HepG2 (cell line): ENCODE measurements at regions not wholly inside any gene's neighbourhood (a gene's known extent, or its start where the extent isn't known, plus 50 kb on each side); places are given as distances from the start of the nearest gene placed in this dataset.
"Not testable (repeated sequence)": the region's sequence is repeated elsewhere in the genome, so short reads cannot be mapped to it uniquely, and the experiment has no call there.

Source experiments
- ATAC-seq: fragments of 200-7000 bp; cut with Tn5 transposase; 3 replicates; pipeline ENCODE4 v1.9.1; 2020; ENCODE audit warnings: mild to moderate bottlenecking, moderate library complexity
- BruUV-seq: library from RNA; stranded (reverse); fragments of 400-500 nt; replicated peaks from 2 replicates; lab custom pipeline; 2021; lab: Mats Ljungman, UMichigan
- CTCF ChIA-PET: fragments of 300-600 bp; formaldehyde crosslinking; extraction: SDS; loops from one replicate; lab custom pipeline; 2021; ENCODE audit warnings: low total read pairs, inconsistent platforms, low intra/inter-chr PET ratio; lab: Yijun Ruan, JAX
- POLR2A ChIA-PET: fragments of 350-600 bp; sonication (Branson Sonifier 250); formaldehyde crosslinking; loops from one replicate; lab custom pipeline; 2020; ENCODE audit warnings: antibody characterized with exemption, inconsistent platforms; lab: Yijun Ruan, JAX
- DNase-seq: peaks from one replicate; pipeline ENCODE4 v3.0.0-alpha.2; 2015; ENCODE audit warnings: low spot score
- FAIRE-seq: peaks from 3 replicates; lab custom pipeline; 2011; peaks lifted over from hg19 to GRCh38; lab: Jason Lieb, UNC
- H2AFZ ChIP-seq: one replicate; pipeline ENCODE4 v1.6.1; 2011; ENCODE audit warnings: low read length, inconsistent platforms
- H3K27ac ChIP-seq: fragments of 300-600 bp; 3 replicates; pipeline ENCODE4 v1.8.0; 2011; ENCODE audit warnings: mixed run types, mild to moderate bottlenecking, mixed read lengths, low read length, inconsistent platforms; ENCODE audit not compliant: insufficient read depth; ENCODE audit errors: extremely low read length
- H3K27me3 ChIP-seq, 2 experiments: fragments of 200-600 bp in 1 of 2; 2 replicates in 1 of 2; 3 replicates in 1 of 2; pipeline versions ENCODE4 v1.6.0 to v1.8.0; 2011; ENCODE audit warnings: low read length in 2 of 2, mild to moderate bottlenecking in 2 of 2, moderate library complexity in 2 of 2, inconsistent platforms in 1 of 2; ENCODE audit not compliant: insufficient read depth in 2 of 2, control insufficient read depth in 1 of 2
- H3K36me3 ChIP-seq, 2 experiments: fragments of 200-600 bp in 1 of 2; replicated peaks in 1 of 2; 2 replicates in 1 of 2; 3 replicates in 1 of 2; pipeline versions ENCODE4 v1.5.1 to v1.8.0; 2011; ENCODE audit warnings: low read length in 2 of 2, inconsistent platforms in 1 of 2; ENCODE audit not compliant: insufficient read depth in 2 of 2, control insufficient read depth in 1 of 2
- H3K4me1 ChIP-seq: 2 replicates; pipeline ENCODE4 v1.5.1; 2012; ENCODE audit warnings: low read length, inconsistent platforms; ENCODE audit not compliant: insufficient read depth
- H3K4me2 ChIP-seq: 2 replicates; pipeline ENCODE4 v1.6.0; 2011; ENCODE audit warnings: low read depth, low read length, inconsistent platforms
- H3K4me3 ChIP-seq, 3 experiments: fragments of 200-600 bp in 1 of 3; sonication (generic), shearing (Covaris generic) in 1 of 3; replicated peaks in 1 of 3; 2 replicates each; pipeline ENCODE4 v1.5.1; 2011 to 2016; ENCODE audit warnings: low read length in 3 of 3, inconsistent platforms in 2 of 3, low read depth in 2 of 3, mild to moderate bottlenecking in 2 of 3, control low read depth in 1 of 3, mixed read lengths in 1 of 3; ENCODE audit not compliant: insufficient read depth in 1 of 3
- H3K79me2 ChIP-seq: one replicate; pipeline ENCODE4 v1.6.1; 2011; ENCODE audit warnings: low read length, inconsistent platforms; ENCODE audit not compliant: insufficient read depth
- H3K9ac ChIP-seq: 2 replicates; pipeline ENCODE4 v1.6.0; 2011; ENCODE audit warnings: mild to moderate bottlenecking, low read depth, low read length, inconsistent platforms; ENCODE audit not compliant: insufficient read depth
- H3K9me3 ChIP-seq: 2 replicates; pipeline ENCODE4 v1.5.1; 2012; ENCODE audit warnings: mild to moderate bottlenecking, low read length
- H4K20me1 ChIP-seq: 2 replicates; pipeline ENCODE4 v1.6.0; 2011; ENCODE audit warnings: inconsistent platforms, mild to moderate bottlenecking, low read length, moderate library complexity; ENCODE audit not compliant: insufficient read depth
- ATAD3A ChIP-seq: sonication (generic); formaldehyde crosslinking; IDR thresholded peaks from 2 replicates; pipeline ENCODE4 v1.4.0; 2020; ENCODE audit warnings: missing genetic modification reagents
- BCL6 ChIP-seq: IDR thresholded peaks from 2 replicates; pipeline ENCODE4 v1.6.1; 2016; ENCODE audit warnings: missing genetic modification reagents, missing compliant biosample characterization
- NR2F6 ChIP-seq, 2 experiments: IDR thresholded peaks; 2 replicates each; pipeline ENCODE4 v1.6.1; 2016; ENCODE audit warnings: antibody characterized with exemption in 1 of 2, mild to moderate bottlenecking in 1 of 2
- PHF21A ChIP-seq: sonication (generic); formaldehyde crosslinking; IDR thresholded peaks from 2 replicates; pipeline ENCODE4 v1.5.0; 2020; ENCODE audit warnings: mild to moderate bottlenecking, missing genetic modification reagents
- PRMT3 ChIP-seq: sonication (generic); formaldehyde crosslinking; IDR thresholded peaks from 2 replicates; pipeline ENCODE4 v1.8.1; 2022; ENCODE audit warnings: low read depth, mild to moderate bottlenecking, moderate library complexity, missing genetic modification reagents, borderline replicate concordance
- PTBP1 ChIP-seq: fragments of 200-400 bp; formaldehyde crosslinking; IDR thresholded peaks from 2 replicates; pipeline ENCODE4 v1.6.1; 2018; ENCODE audit warnings: low read length, low read depth; ENCODE audit not compliant: poor library complexity, severe bottlenecking
- RBM22 ChIP-seq: fragments of 200-400 bp; formaldehyde crosslinking; optimal IDR thresholded peaks from 2 replicates; pipeline ENCODE3; 2017; ENCODE audit warnings: mild to moderate bottlenecking, low read length, moderate library complexity
- ZFY ChIP-seq: sonication (generic); formaldehyde crosslinking; IDR thresholded peaks from 2 replicates; pipeline ENCODE4 v1.4.0; 2020; ENCODE audit warnings: missing genetic modification reagents
- ZNF251 ChIP-seq: sonication (generic); formaldehyde crosslinking; IDR thresholded peaks from 2 replicates; pipeline ENCODE4 v1.9.0; 2021; ENCODE audit warnings: mild to moderate bottlenecking, missing genetic modification reagents
- ZNF292 ChIP-seq: sonication (generic); formaldehyde crosslinking; IDR thresholded peaks from 2 replicates; pipeline ENCODE4 v1.8.1; 2022; ENCODE audit warnings: mild to moderate bottlenecking, low read depth, missing genetic modification reagents, borderline replicate concordance
- WGBS: methylation state at CpG from one replicate; pipeline ENCODE4 v1.1.6; 2017; ENCODE audit warnings: low lambda C conversion rate; 5-methylcytosine and 5-hydroxymethylcytosine counted together
- in situ Hi-C: cut with HindIII; loops from 2 replicates; pipeline ENCODE4 v1.10.0; 2017; ENCODE audit warnings: low pct_unique_long_range_greater_than_20kb; ENCODE audit not compliant: extremely low pct_ligation_motif_present
- intact Hi-C: fragments of 100-400 bp; cut with micrococcal nuclease; formaldehyde crosslinking; loops from one replicate; pipeline ENCODE4 v1.10.0; 2022; ENCODE audit not compliant: unreplicated experiment
- TF ChIP-seq, protein P1 (sequence below): sonication (generic); formaldehyde crosslinking; IDR thresholded peaks from 2 replicates; pipeline ENCODE4 v1.4.0; 2020; ENCODE audit warnings: mild to moderate bottlenecking, missing genetic modification reagents

DNA sequence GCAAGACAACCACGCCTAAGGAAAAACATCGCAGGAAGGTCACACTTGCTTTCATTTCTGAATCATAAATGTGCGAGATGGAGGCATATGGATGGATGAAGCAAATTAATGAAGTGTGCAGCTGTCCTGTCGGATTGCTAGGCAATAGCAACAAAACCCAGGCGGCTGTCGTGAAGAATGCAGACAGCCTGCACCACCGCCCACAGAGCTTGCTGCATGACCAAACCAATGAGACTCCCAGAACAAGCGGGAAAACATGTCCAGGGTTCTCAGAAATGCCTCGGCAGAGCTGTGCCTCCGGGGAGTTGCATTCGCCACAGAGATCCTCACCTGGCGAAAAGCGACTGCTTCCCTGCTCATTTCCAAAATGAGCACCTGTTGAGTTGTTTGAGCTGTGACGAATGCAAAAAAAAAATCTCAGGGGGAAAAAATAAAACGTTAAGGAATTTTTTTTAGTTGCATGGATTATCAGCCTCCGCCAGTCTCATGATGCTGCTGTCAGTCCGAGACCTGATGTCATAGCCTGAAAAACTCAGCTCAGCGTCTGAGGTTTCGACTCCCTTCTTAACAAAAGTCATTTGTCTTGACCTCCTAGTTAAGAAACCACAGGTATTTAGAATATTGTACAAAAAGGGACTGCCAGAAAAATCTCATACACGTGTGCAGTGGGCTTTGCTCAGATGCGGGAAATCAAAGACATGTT, 155.5 kb upstream of the MXRA5 start:
- H3K27ac ChIP-seq, result no peak overlapping the region
- TF ChIP-seq ZNF292 (CRISPR knock-in tag), result no peak
- TF ChIP-seq ZFY, result no peak
- no peak for TF ChIP-seq BCL6 (CRISPR knock-in tag)
- no peak for TF ChIP-seq ATAD3A (CRISPR knock-in tag)
- TF ChIP-seq PTBP1, result no peak
- TF ChIP-seq PRMT3 (CRISPR knock-in tag), result no peak
- TF ChIP-seq NR2F6 (IDR thresholded peaks at IDR 0.05), result no peak
- no peak for TF ChIP-seq NR2F6 (CRISPR knock-in tag; IDR thresholded peaks at IDR 0.05)
- TF ChIP-seq ZNF251 (CRISPR knock-in tag), result no peak
- TF ChIP-seq, protein P1, sequence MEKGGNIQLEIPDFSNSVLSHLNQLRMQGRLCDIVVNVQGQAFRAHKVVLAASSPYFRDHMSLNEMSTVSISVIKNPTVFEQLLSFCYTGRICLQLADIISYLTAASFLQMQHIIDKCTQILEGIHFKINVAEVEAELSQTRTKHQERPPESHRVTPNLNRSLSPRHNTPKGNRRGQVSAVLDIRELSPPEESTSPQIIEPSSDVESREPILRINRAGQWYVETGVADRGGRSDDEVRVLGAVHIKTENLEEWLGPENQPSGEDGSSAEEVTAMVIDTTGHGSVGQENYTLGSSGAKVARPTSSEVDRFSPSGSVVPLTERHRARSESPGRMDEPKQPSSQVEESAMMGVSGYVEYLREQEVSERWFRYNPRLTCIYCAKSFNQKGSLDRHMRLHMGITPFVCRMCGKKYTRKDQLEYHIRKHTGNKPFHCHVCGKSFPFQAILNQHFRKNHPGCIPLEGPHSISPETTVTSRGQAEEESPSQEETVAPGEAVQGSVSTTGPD (CRISPR knock-in tag), result no peak
- TF ChIP-seq RBM22, result no peak
- no peak for TF ChIP-seq PHF21A (CRISPR knock-in tag)
- TF ChIP-seq, all 625 proteins: peak for 0
- H3K4me1 ChIP-seq, result no peaks in the 10 kb centered on the region
- no peak overlapping the region for H3K4me3 ChIP-seq
- ChIA-PET POLR2A (no interaction called here), CTCF (no interaction called here)
- no peak for ATAC-seq
- H3K36me3 ChIP-seq, result no peaks in the 10 kb centered on the region
- FAIRE-seq, result no peak
- H3K27me3 ChIP-seq, result no peaks in the 10 kb centered on the region
- no peaks in the 10 kb centered on the region for H3K79me2 ChIP-seq
- H3K9me3 ChIP-seq, result no peaks in the 10 kb centered on the region
- WGBS, result 29% methylated on average over 19 of the region's 21 CpGs
- in situ Hi-C loops, result no loop called here
- no peak overlapping the region for H2AFZ ChIP-seq
- intact Hi-C loops, result no loop called here
- no peaks in the 10 kb centered on the region for H4K20me1 ChIP-seq
- no peak overlapping the region for H3K9ac ChIP-seq
- no peak overlapping the region for H3K4me2 ChIP-seq
- no TSS peak for BruUV-seq
- no peak for DNase-seq

DNA sequence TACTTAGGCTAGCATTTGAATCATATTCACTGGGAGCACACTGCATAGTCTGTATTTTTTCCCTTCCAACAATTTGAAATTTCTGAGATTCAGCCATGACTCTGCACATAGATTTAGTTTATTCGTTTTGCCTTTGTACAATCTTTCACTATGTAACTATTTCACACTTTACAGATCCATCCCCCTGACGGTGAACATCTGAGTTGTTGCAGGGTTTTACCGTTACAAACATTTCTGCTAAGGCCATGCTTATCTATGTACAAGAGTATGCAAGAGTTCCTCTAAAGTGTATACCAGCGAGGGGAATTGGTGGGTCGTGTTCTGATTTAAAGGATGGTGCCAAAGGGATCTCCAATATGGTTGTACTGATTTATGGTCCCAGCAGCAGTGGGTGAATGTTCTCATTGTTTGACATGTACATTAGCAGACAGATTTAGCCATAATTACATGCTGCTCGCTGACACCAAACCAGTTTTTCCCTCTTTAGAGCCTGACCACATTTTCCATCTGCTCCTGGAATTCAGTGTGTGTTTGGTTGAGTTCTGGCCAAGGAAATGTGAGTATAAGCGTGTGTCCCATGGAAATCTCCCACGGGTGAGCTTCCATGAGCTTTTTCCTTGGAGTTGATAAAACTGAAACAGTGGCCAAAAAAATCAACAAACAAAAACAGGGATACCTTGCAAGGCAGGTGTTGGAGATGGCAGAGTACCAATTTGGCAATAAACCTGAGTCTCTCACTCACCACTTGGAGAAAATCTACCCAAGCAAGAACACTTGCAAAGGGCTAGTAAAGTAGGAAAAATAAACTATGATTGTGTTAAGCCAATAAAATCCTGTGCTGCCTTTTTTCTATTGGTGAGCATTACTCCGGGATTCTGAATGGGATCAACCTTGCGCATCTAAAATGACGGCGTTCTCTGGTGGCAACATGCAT, 149.7 kb upstream of the MXRA5 start:
- H3K27ac ChIP-seq, H3K4me1 ChIP-seq, H3K36me3 ChIP-seq, H3K4me2 ChIP-seq, H3K27me3 ChIP-seq, DNase-seq, FAIRE-seq, POLR2A ChIA-PET, CTCF ChIA-PET, H3K9me3 ChIP-seq, H4K20me1 ChIP-seq, ATAC-seq, intact Hi-C loops, H2AFZ ChIP-seq, H3K4me3 ChIP-seq, in situ Hi-C loops, H3K9ac ChIP-seq, BruUV-seq, H3K79me2 ChIP-seq: not testable (repeated sequence)
- 25% methylated on average over 10 of the region's 12 CpGs for WGBS
